K562 (cell line): ENCODE measurements at regions not wholly inside any gene's neighbourhood (a gene's known extent, or its start where the extent isn't known, plus 50 kb on each side); places are given as distances from the start of the nearest gene placed in this dataset.

Experiments used
- CHCHD3 ChIP-seq: fragments of 250-450 bp; sonication (Bioruptor Pico); IDR thresholded peaks from 2 replicates; pipeline ENCODE4 v2.1.2; 2022; ENCODE audit warnings: mild to moderate bottlenecking
- MCM3 ChIP-seq: fragments of 450-650 bp; IDR thresholded peaks from 2 replicates; pipeline ENCODE4 v1.6.1; 2016
- POLR2AphosphoS5 ChIP-seq: IDR thresholded peaks from 2 replicates; pipeline ENCODE4 v1.6.1; 2011; ENCODE audit warnings: mild to moderate bottlenecking, low read depth, low read length, moderate library complexity; ENCODE audit not compliant: control insufficient read depth, insufficient read depth

DNA sequence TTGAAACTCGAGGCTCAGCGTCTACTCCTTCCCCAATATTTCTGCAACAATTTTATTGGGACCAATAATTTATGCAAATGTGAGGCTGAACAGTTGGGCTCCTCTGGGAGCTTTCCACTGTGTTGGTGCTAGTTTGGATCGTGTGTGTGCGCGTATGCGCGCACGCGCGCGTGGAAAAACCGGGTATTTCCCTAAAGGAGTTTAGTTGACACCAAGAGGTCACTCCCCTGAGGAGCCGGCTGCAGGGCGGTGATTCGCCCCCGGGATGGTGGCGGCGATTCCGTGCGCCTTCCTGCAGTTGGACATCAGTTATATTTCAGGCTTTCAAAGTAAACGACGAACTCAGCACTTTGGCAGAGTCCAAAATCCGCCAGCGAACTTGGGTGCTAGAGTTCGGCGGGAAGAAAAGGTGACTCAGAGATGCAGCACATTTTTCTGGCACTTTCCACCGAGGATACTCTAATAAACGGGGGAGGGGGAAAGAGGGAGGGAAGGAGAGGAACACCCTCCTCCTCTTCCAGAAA lies 186.5 kb upstream of the FANCL start:
- no peak for TF ChIP-seq MCM3
- TF ChIP-seq CHCHD3, result no peak
- no peak for TF ChIP-seq POLR2AphosphoS5
